Ascending aorta (tissue), 2 donors: ENCODE measurements at regions not wholly inside any gene's neighbourhood (a gene's known extent, or its start where the extent isn't known, plus 50 kb on each side); places are given as distances from the start of the nearest gene placed in this dataset.

Experiments used
- DNase-seq, 2 donors: peaks; one replicate each; pipeline ENCODE4 v3.0.0-alpha.2; 2019; ENCODE audit warnings: low spot score in 2 of 2
- H3K27ac ChIP-seq, 2 donors: fragments of 200-600 bp; sonication (generic); one replicate each; pipeline ENCODE4 v1.5.1; 2016 to 2017; ENCODE audit warnings: mild to moderate bottlenecking in 1 of 2
- H3K27me3 ChIP-seq: fragments of 200-600 bp; sonication (generic); one replicate; pipeline ENCODE4 v1.5.1; 2017
- H3K36me3 ChIP-seq, 2 donors: fragments of 200-600 bp; sonication (generic); one replicate each; pipeline ENCODE4 v1.5.1; 2016
- H3K4me1 ChIP-seq, 2 donors: fragments of 200-600 bp; sonication (generic); one replicate each; pipeline ENCODE4 v1.5.1; 2016 to 2017; ENCODE audit warnings: mild to moderate bottlenecking in 1 of 2
- H3K4me3 ChIP-seq, 2 donors: fragments of 200-600 bp; sonication (generic); one replicate each; pipeline ENCODE4 v1.5.1; 2016 to 2017; ENCODE audit warnings: mild to moderate bottlenecking in 1 of 2
- H3K9me3 ChIP-seq, 2 donors: fragments of 200-600 bp; sonication (generic); one replicate each; pipeline ENCODE4 v1.5.1; 2016
- CTCF ChIP-seq, 3 experiments: fragments of 200-600 bp in 2 of 3; fragments of 450-650 bp in 1 of 3; sonication (generic) in 2 of 3; IDR thresholded peaks; one replicate each; pipeline ENCODE4 v1.5.1; 2016 to 2019; ENCODE audit warnings: antibody characterized with exemption in 3 of 3, mild to moderate bottlenecking in 1 of 3, moderate library complexity in 1 of 3
- intact Hi-C: fragments of 100-400 bp; cut with DNase I; formaldehyde crosslinking; loops from one replicate; pipeline ENCODE4 v1.15.1; 2023

DNA sequence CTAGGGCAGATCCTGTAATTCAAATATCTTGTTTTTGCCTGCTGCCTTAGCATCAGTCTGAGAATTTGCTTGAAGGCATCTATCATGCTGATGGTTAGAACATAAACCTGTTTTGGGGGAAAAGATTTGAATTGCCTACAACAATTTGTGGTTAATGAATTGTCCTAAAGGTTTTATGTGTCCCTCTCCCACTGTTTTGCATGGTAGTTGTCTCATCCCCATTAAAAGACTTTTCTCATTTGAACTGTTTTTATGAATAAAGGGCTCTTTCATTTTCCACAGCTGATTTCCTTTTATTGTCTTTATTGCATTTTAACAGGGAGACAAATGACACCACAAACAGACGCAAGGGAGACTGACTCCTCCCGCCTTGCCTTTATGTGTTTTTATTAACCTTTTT is 275.6 kb downstream of the PIK3C3 start:
- H3K27ac ChIP-seq, result no peak overlapping the region
- H3K36me3 ChIP-seq, result no peaks in the 10 kb centered on the region
- no peaks in the 10 kb centered on the region for H3K4me1 ChIP-seq
- no peak for TF ChIP-seq CTCF (IDR thresholded peaks at IDR 0.05)
- intact Hi-C loops, result no loop called here
- H3K4me3 ChIP-seq, result no peak overlapping the region
- no peaks in the 10 kb centered on the region for H3K9me3 ChIP-seq
- H3K27me3 ChIP-seq, result no peaks in the 10 kb centered on the region
- no peak for DNase-seq

DNA sequence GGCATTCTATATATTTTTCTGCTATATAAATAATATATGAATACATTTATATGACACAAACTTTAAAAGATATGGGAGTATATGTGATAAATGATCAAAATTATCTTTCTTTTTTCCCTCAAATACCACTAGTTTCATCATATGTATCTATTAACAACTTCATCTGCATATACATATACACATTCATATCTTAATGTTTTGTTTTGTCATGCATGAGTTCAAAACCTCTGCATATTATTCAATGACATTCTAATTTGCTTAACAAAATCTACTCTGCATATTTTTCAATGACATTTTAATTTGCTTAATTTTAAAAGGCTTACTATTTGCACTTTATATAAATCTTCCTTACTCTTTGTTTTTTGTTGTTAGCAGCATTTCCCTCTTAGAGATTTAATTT is 276.2 kb downstream of the PIK3C3 start:
- no peak overlapping the region for H3K4me3 ChIP-seq
- H3K36me3 ChIP-seq, result no peaks in the 10 kb centered on the region
- H3K4me1 ChIP-seq, result no peaks in the 10 kb centered on the region
- H3K27me3 ChIP-seq, result no peaks in the 10 kb centered on the region
- H3K9me3 ChIP-seq, result no peaks in the 10 kb centered on the region
- no peak overlapping the region for H3K27ac ChIP-seq
- intact Hi-C loops, result no loop called here
- DNase-seq, result no peak
- TF ChIP-seq CTCF (IDR thresholded peaks at IDR 0.05), result no peak

- no peaks in the 10 kb centered on the region for H3K36me3 ChIP-seq
- no peak for DNase-seq
- intact Hi-C loops, result no loop called here
- TF ChIP-seq CTCF (IDR thresholded peaks at IDR 0.05), result no peak
- no peak overlapping the region for H3K27ac ChIP-seq
- no peaks in the 10 kb centered on the region for H3K27me3 ChIP-seq
- H3K9me3 ChIP-seq, result no peaks in the 10 kb centered on the region
- no peak overlapping the region for H3K4me3 ChIP-seq
- H3K4me1 ChIP-seq, result no peaks in the 10 kb centered on the region
Measured at GRCh38 chr18:42231796-42232195, 276.8 kb downstream of the PIK3C3 start.

- TF ChIP-seq CTCF (IDR thresholded peaks at IDR 0.05), result no peak
- Histone ChIP-seq H3K9me3 (no peaks in the 10 kb centered on the region), H3K4me3 (no peak overlapping the region), H3K4me1 (no peaks in the 10 kb centered on the region), H3K27ac (no peak overlapping the region), H3K36me3 (no peaks in the 10 kb centered on the region), H3K27me3 (no peaks in the 10 kb centered on the region)
- no peak for DNase-seq
- intact Hi-C loops, result no loop called here
Measured at GRCh38 chr18:42233908-42234307, 278.9 kb downstream of the PIK3C3 start.

GRCh38 chr18:42242758-42243157 is 287.7 kb downstream of the PIK3C3 start:
- intact Hi-C loops, result no loop called here
- Histone ChIP-seq H3K4me3 (no peak overlapping the region), H3K36me3 (no peaks in the 10 kb centered on the region), H3K9me3 (no peaks in the 10 kb centered on the region), H3K27me3 (no peaks in the 10 kb centered on the region), H3K4me1 (no peaks in the 10 kb centered on the region), H3K27ac (no peak overlapping the region)
- no peak for TF ChIP-seq CTCF (IDR thresholded peaks at IDR 0.05)
- DNase-seq, result no peak

GRCh38 chr18:42245137-42245536 is 290.1 kb downstream of the PIK3C3 start:
- no peak overlapping the region for H3K27ac ChIP-seq
- no peaks in the 10 kb centered on the region for H3K27me3 ChIP-seq
- no peak for TF ChIP-seq CTCF (IDR thresholded peaks at IDR 0.05)
- intact Hi-C loops, result no loop called here
- no peaks in the 10 kb centered on the region for H3K4me1 ChIP-seq
- no peaks in the 10 kb centered on the region for H3K9me3 ChIP-seq
- H3K4me3 ChIP-seq, result no peak overlapping the region
- DNase-seq, result no peak
- no peaks in the 10 kb centered on the region for H3K36me3 ChIP-seq
